ENCODE measurements at regions not wholly inside any gene's neighbourhood (a gene's known extent, or its start where the extent isn't known, plus 50 kb on each side); places are given as distances from the start of the nearest gene placed in this dataset.

DNA sequence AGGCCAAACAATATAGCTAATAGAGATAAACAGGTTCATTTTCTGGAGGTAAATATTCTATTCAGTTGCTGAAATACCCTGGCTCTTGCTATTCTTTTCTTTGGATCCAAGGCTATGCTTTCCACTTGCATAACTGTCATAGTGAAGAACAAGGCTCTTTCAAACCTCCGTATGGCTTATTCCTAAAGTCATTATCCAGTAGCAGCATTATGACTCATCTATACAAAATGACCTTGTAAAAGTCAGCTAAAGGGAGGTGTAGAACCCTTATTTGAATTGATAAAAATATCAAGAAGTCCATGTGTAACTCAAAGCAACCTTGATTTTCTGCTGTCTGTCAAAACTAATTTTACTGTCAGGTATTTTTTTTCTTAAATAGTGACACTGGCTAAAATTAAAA, 447.8 kb downstream of the PLK2 start:
- H3K36me3 ChIP-seq (ENCODE audit: control insufficient read depth, insufficient read depth, low read length): no peaks in the 10 kb centered on the region
- H3K4me3 ChIP-seq (ENCODE audit: low read depth, low read length): no peak overlapping the region
- CTCF ChIA-PET: no interaction called here
- H3K27me3 ChIP-seq (ENCODE audit: control insufficient read depth, insufficient read depth, low read length): peaks cover 2% of the 10 kb centered on the region; the same call in 1 of the 2 replicates
- TF ChIP-seq, protein P1, sequence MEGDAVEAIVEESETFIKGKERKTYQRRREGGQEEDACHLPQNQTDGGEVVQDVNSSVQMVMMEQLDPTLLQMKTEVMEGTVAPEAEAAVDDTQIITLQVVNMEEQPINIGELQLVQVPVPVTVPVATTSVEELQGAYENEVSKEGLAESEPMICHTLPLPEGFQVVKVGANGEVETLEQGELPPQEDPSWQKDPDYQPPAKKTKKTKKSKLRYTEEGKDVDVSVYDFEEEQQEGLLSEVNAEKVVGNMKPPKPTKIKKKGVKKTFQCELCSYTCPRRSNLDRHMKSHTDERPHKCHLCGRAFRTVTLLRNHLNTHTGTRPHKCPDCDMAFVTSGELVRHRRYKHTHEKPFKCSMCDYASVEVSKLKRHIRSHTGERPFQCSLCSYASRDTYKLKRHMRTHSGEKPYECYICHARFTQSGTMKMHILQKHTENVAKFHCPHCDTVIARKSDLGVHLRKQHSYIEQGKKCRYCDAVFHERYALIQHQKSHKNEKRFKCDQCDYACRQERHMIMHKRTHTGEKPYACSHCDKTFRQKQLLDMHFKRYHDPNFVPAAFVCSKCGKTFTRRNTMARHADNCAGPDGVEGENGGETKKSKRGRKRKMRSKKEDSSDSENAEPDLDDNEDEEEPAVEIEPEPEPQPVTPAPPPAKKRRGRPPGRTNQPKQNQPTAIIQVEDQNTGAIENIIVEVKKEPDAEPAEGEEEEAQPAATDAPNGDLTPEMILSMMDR (IDR thresholded peaks at IDR 0.05; ENCODE audit: insufficient read depth, low read depth, low read length): no peak
- POLR2A ChIA-PET: no interaction called here
- DNase-seq (ENCODE audit: low read depth): no peak

DNA sequence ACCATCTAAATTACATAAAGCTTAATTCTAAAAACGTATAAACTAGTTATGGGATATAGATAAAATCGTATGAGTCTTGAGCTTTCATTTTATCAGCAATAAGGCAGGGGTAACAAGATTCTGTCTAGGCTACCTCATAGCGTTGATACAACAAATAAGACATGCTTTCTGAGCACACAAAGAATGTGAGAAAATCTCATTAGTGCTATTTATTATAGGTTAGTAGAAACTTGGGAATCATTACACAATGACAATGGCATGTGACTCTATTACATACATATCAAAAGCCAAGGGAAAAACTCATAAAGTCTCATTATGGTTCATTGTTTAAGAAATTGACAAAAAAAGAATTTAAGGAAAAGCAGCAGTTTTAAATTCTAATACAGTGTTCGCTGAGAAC, 448.6 kb downstream of the PLK2 start:
- DNase-seq (ENCODE audit: low read depth): no peak
- POLR2A ChIA-PET: no interaction called here
- CTCF ChIA-PET: no interaction called here
- peaks cover 2% of the 10 kb centered on the region; the same call in 1 of the 2 replicates for H3K27me3 ChIP-seq (ENCODE audit: control insufficient read depth, insufficient read depth, low read length)
- H3K4me3 ChIP-seq (ENCODE audit: low read depth, low read length): no peak overlapping the region
- H3K36me3 ChIP-seq (ENCODE audit: control insufficient read depth, insufficient read depth, low read length): no peaks in the 10 kb centered on the region
- TF ChIP-seq, protein P1 (IDR thresholded peaks at IDR 0.05; ENCODE audit: insufficient read depth, low read depth, low read length): no peak

DNA sequence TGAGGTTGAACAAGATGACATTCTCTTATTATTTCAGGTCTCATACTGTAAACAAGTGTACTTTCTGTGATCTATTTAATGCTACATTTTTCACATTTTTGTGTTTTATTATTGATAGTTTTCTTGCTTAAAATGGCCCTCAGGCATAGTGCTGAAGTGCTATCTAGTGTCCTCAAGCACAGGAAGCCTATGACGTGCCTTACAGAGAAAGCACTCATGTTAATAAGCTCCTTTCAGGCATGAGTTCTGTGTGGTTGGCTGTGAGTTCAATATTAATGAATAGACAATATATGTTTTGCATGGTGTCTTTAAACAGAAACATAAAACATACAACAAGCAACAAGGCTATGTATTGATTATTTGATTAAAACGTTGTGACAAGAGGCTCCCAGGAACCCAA, 450.1 kb downstream of the PLK2 start:
- TF ChIP-seq, protein P1 (IDR thresholded peaks at IDR 0.05; ENCODE audit: insufficient read depth, low read depth, low read length): no peak
- Histone ChIP-seq H3K4me3 (ENCODE audit: low read depth, low read length) (no peak overlapping the region), H3K36me3 (ENCODE audit: control insufficient read depth, insufficient read depth, low read length) (no peaks in the 10 kb centered on the region), H3K27me3 (ENCODE audit: control insufficient read depth, insufficient read depth, low read length) (peaks cover 2% of the 10 kb centered on the region; the same call in 1 of the 2 replicates)
- CTCF ChIA-PET: no interaction called here
- POLR2A ChIA-PET: interaction anchor here (0.6 kb wide), 1 partner anchor 273 kb away, joined by 4 read pairs; no protein-coding TSS in a partner anchor
- DNase-seq (ENCODE audit: low read depth): no peak

DNA sequence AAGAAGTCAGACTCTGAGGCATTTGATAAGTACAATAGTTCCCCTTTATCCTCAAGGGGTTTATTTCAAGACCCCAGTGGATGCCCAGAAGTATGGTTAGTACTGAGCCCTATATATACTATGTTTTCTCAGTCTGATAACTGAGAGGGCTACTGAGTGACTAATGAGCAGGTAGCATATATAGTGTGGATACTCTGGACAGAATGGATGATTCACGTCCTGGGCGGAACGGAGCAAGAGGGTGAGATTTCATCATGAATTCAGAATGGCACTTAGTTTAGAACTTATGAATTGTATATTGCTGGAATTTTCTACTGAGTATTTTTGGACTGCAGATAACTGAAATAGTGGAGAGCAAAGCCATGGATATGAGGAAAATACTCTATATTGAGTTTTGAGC, 457.6 kb downstream of the PLK2 start:
- CTCF ChIA-PET: no interaction called here
- no peak for DNase-seq (ENCODE audit: low read depth)
- Histone ChIP-seq H3K27me3 (ENCODE audit: control insufficient read depth, insufficient read depth, low read length) (no peaks in the 10 kb centered on the region), H3K4me3 (ENCODE audit: low read depth, low read length) (no peak overlapping the region), H3K36me3 (ENCODE audit: control insufficient read depth, insufficient read depth, low read length) (no peaks in the 10 kb centered on the region)
- TF ChIP-seq, protein P1 (IDR thresholded peaks at IDR 0.05; ENCODE audit: insufficient read depth, low read depth, low read length): no peak
- POLR2A ChIA-PET: no interaction called here

DNA sequence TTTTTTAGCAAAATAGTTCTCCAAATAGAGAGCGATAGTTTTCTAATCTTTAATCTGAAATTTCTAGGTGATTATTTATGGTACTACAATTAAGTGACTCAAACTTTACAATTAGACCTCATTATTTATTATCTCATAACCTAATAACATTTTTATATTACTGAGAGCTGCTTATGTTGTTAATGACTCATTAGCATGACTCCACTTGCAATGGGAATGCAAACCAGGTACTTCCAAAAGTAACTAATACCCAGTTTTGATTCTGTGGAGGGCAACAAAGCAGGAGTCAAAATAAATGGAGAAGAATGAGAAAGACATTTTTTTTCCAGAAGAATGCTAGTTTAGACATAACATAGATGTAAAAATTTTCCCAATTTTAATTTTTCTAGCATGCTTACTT, 466.0 kb downstream of the PLK2 start:
- ChIA-PET CTCF (no interaction called here), POLR2A (no interaction called here)
- no peak for DNase-seq (ENCODE audit: low read depth)
- H3K36me3 ChIP-seq (ENCODE audit: control insufficient read depth, insufficient read depth, low read length): no peaks in the 10 kb centered on the region
- TF ChIP-seq, protein P1 (IDR thresholded peaks at IDR 0.05; ENCODE audit: insufficient read depth, low read depth, low read length): no peak
- H3K27me3 ChIP-seq (ENCODE audit: control insufficient read depth, insufficient read depth, low read length): no peaks in the 10 kb centered on the region
- H3K4me3 ChIP-seq (ENCODE audit: low read depth, low read length): no peak overlapping the region

Measured in BJ (cell line).